NT2/D1 (cell line): ENCODE measurements at regions not wholly inside any gene's neighbourhood (a gene's known extent, or its start where the extent isn't known, plus 50 kb on each side); places are given as distances from the start of the nearest gene placed in this dataset.

ENCODE experiments used
- YY1 ChIP-seq: IDR thresholded peaks from 2 replicates; pipeline ENCODE4 v1.6.1; 2011; ENCODE audit not compliant: insufficient read length, insufficient read depth
- ZNF274 ChIP-seq: IDR thresholded peaks from 2 replicates; pipeline ENCODE4 v1.6.1; 2011; ENCODE audit warnings: mild to moderate bottlenecking, low read depth, low read length

DNA sequence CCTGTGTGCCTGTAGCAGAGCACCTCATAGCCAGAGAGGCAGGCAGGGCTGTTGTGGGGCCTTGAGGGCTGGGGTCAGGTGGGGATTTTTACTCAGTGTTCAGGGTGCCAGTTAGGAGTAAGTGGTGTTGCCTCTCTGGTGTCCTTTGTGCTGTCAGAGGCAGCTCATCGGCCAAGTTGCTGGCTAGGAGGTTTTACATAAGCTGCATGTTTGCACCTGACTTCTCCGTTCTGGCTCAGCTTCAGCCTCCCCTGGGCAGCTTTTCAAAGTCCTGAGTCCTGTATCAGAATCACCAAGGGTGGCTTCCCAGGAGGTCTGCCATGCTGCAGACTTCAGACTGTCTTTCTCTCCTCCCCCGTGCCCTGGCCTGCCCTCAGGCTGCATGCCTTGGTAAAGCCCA lies 242.6 kb upstream of the TPM1 start:
- no peak for TF ChIP-seq YY1
- TF ChIP-seq ZNF274 = no peak
